ENCODE measurements at regions not wholly inside any gene's neighbourhood (a gene's known extent, or its start where the extent isn't known, plus 50 kb on each side); places are given as distances from the start of the nearest gene placed in this dataset.

DNA sequence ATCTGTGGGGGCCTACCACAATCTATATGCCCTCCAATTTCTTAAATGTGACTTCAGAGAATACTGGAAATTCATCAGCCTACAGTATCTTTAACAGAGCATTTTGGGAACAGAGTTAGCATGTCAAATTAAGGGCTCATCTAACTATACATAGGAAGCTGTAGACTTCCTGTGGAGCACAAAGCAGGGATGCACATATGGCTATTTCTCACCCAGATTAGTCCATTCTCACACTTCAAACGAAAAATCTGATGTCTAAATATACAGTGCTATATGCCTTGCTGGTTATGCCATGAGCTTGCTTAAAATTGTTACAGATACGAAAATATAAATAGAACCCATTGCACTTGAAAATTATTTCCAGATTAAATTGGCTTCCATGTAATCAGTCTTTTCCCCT is 1922.8 kb downstream of the MRPL39 start:
- FAIRE-seq (no peak), DNase-seq (no peak), ATAC-seq (no peak)
- H3K4me1 ChIP-seq = no peaks in the 10 kb centered on the region
- no peaks in the 10 kb centered on the region for H3K36me3 ChIP-seq
- peaks cover 0 to 4% (median 0%) of the 10 kb centered on the region in 4 donors for H3K27me3 ChIP-seq
- 26 to 36% methylated on average over 2 of the region's 2 CpGs for WGBS, 2 donors
- H3K4me3 ChIP-seq = no peak overlapping the region
- no peak overlapping the region for H3K27ac ChIP-seq
- H3K9me3 ChIP-seq = no peaks in the 10 kb centered on the region
- intact Hi-C loops (cut with DNase I) = no loop called here
- TF ChIP-seq, protein P1, sequence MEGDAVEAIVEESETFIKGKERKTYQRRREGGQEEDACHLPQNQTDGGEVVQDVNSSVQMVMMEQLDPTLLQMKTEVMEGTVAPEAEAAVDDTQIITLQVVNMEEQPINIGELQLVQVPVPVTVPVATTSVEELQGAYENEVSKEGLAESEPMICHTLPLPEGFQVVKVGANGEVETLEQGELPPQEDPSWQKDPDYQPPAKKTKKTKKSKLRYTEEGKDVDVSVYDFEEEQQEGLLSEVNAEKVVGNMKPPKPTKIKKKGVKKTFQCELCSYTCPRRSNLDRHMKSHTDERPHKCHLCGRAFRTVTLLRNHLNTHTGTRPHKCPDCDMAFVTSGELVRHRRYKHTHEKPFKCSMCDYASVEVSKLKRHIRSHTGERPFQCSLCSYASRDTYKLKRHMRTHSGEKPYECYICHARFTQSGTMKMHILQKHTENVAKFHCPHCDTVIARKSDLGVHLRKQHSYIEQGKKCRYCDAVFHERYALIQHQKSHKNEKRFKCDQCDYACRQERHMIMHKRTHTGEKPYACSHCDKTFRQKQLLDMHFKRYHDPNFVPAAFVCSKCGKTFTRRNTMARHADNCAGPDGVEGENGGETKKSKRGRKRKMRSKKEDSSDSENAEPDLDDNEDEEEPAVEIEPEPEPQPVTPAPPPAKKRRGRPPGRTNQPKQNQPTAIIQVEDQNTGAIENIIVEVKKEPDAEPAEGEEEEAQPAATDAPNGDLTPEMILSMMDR (IDR thresholded peaks at IDR 0.05) = no peak

DNA sequence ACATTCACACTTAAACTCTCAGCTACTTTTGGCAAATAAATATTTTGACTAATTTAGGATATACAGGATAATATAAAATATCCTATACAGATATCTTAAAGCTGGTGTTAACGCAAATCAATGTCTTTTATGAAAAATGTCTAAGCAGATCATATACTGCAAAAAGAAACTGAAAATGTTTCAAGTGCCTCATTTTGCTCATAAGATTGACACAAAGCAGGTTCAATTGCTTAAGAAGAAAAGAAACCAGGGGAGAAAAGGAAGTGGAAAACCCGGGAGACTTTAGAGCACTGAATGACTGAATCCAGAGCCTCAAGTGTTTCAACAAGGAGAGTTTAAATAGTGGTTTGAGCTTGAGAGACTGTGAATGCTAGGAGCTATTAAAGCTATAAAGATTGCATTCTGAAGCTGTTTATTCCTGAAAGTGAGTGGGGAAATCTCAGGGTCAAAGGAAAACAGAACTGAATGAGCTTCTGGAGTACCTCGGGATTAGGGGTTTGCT is 1943.0 kb downstream of the MRPL39 start:
- DNase-seq (no peak), ATAC-seq (no peak), FAIRE-seq (no peak)
- TF ChIP-seq, protein P1 (IDR thresholded peaks at IDR 0.05) = no peak
- 68 to 77% methylated on average over 3 of the region's 3 CpGs for WGBS, 2 donors
- no peak overlapping the region for H3K4me3 ChIP-seq
- H3K27ac ChIP-seq = no peak overlapping the region
- H3K36me3 ChIP-seq = no peaks in the 10 kb centered on the region
- H3K9me3 ChIP-seq = no peaks in the 10 kb centered on the region
- intact Hi-C loops (cut with DNase I) = no loop called here
- H3K4me1 ChIP-seq = no peaks in the 10 kb centered on the region
- no peaks in the 10 kb centered on the region for H3K27me3 ChIP-seq

DNA sequence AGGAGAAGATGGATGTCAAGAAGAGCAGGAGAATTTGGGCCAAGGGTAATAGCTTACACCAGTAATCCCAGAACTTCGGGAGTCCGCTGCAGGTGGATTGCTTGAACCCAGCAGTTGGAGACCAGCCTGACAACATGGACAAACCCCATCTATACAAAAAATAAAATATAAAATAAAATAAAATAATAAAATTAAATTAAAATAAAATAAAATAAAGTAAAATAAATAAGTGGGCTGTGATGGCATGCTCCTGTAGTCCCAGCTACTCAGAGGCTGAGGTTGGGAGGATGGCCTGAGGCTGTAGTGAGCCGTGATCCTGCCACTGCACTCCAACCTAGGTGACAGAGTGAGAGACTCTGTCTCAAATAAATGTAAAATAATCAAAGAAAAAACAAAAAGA is 1946.7 kb downstream of the MRPL39 start:
- no peak for FAIRE-seq
- intact Hi-C loops (cut with DNase I) = no loop called here
- Histone ChIP-seq H3K27me3 (no peaks in the 10 kb centered on the region), H3K36me3 (no peaks in the 10 kb centered on the region), H3K9me3 (no peaks in the 10 kb centered on the region), H3K4me1 (no peaks in the 10 kb centered on the region), H3K27ac (no peak overlapping the region), H3K4me3 (no peak overlapping the region)
- TF ChIP-seq, protein P1 (IDR thresholded peaks at IDR 0.05) = no peak
- ATAC-seq = no peak
- no peak for DNase-seq
- 70 to 84% methylated on average over 3 of the region's 3 CpGs for WGBS, 2 donors

DNA sequence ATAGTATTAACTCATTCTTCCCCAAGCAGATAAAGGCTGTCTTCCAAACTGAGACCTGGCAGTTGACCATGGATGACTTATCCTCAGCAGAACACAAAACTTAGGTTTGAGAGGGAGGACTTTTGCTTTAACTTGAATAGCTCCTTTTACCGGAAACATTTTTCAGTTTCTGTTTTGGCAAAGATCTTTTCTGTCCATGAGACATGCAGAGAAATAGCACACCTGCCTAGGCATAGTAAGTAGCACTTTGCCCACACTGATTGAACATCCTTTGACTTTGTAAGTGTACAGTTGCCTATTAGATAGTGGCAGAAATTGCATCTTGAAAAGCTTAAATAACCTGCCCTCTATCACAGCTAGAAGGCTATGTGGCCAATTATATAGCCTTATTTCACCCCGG is 1962.5 kb downstream of the MRPL39 start:
- Histone ChIP-seq H3K4me1 (no peaks in the 10 kb centered on the region), H3K27me3 (no peaks in the 10 kb centered on the region), H3K9me3 (no peaks in the 10 kb centered on the region), H3K36me3 (no peaks in the 10 kb centered on the region), H3K4me3 (no peak overlapping the region), H3K27ac (no peak overlapping the region)
- ATAC-seq (no peak), FAIRE-seq (no peak), DNase-seq (no peak)
- intact Hi-C loops (cut with DNase I) = no loop called here
- TF ChIP-seq, protein P1 (IDR thresholded peaks at IDR 0.05) = no peak
- WGBS, 2 donors = 65% methylated on average over 2 of the region's 2 CpGs

DNA sequence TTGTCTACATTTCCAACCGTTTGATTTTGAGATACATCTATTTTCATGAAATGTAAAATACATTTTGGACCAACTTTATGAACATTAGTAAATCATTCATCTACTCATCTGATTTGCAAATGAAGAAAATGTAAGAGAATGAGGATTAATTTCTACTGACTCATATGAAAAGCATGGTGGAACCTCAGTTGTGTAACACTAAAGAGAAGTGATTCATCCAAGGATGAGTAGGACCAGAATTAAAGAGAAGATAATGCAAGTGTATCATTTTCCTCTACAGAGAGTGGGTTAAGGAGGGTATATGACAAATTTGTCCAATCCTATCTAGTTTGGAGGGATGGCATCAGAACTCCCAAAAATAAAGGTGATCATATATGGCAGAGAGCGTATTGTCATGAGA is 1967.6 kb downstream of the MRPL39 start:
- TF ChIP-seq, protein P1 (IDR thresholded peaks at IDR 0.05) = no peak
- no peak for DNase-seq
- Histone ChIP-seq H3K4me1 (no peaks in the 10 kb centered on the region), H3K4me3 (no peak overlapping the region), H3K27ac (no peak overlapping the region), H3K27me3 (no peaks in the 10 kb centered on the region), H3K9me3 (no peaks in the 10 kb centered on the region), H3K36me3 (no peaks in the 10 kb centered on the region)
- no peak for FAIRE-seq
- WGBS, 2 donors = 34 to 49% methylated on average over 2 of the region's 2 CpGs
- intact Hi-C loops (cut with DNase I) = no loop called here
- no peak for ATAC-seq

Measured in pancreas (tissue), 10 donors.